AG20443 (cell line): ENCODE measurements at regions not wholly inside any gene's neighbourhood (a gene's known extent, or its start where the extent isn't known, plus 50 kb on each side); places are given as distances from the start of the nearest gene placed in this dataset.
"Not testable (repeated sequence)": the region's sequence is repeated elsewhere in the genome, so short reads cannot be mapped to it uniquely, and the experiment has no call there.

Experiments used
- DNase-seq: peaks from one replicate; pipeline ENCODE4 v3.0.0; 2012; ENCODE audit warnings: low spot score, mixed read lengths

DNA sequence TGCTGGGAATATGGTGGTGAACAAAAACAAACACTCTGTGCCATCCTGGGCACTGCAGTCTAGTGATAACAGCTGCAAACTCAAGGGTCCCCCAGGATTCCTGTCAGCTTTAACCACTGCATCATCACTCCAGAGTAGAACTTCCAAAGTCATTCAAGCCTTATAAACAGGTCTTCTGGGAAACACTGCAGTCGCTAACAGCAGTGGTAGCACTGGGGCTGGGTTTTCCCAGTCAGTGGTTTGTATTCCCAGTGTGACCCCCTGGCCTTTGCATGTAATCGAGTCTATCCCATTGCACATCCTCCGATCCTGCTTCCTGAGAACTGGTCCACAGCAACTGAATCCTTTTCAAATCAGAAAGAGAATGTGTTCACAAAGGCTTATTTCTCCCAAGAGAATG is 623.5 kb downstream of the EDEM1 start:
- DNase-seq = no peak

DNA sequence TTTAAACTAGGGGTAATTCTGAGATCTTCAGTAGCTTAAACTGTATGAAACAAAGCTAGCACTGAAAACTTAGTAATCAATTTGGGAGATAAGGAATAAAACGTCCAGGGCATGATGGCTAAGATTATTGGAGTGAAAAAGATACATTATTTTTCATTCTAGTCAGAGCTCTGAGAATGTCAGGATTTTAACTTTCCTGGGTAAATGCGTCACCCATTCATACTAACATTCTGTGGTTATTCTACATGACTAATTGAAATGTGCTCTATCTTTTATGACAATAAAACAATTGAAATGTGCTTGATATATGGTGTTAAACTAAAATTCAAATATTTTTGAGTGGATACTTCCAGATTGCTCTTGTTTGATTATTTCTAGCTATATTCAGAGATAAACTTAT is 626.0 kb downstream of the EDEM1 start:
- no peak for DNase-seq

DNA sequence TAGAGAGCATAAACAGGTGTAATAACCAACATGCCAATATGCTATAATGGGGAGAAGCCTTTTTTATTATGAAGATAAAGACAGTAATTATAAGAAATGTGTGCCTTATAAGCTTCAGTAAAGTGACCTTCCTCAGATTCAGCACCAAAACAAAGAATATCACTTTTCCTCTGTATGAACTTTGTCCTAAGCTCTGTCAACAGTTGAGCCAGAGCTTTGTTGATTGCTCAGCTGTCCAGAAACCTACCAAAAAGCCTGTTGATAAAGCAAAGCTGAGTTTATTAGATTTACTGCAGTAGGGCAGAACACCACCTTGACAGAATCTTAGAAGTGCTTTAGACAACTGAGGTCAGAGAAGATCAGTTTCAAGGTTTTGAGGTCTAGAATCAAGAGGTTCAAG is 635.3 kb downstream of the EDEM1 start:
- no peak for DNase-seq

DNA sequence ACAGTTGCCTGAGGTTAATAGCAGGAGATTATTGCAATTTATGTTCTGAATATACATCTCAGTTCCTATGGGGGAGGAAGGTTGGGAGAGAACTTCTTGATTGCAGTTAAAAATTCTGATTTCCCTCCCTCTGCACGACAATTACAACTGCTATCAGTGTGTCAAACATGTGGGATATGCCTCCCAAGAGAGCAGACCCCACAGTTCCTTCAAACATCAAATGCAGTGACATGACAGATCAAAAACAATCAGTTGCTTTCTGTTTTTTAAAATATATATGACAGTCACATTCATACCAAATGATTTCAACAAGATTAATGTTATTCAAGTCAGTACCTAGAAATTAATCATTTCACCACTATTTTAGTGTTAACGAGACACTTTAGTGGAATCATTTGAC is 639.0 kb downstream of the EDEM1 start:
- DNase-seq = no peak

DNA sequence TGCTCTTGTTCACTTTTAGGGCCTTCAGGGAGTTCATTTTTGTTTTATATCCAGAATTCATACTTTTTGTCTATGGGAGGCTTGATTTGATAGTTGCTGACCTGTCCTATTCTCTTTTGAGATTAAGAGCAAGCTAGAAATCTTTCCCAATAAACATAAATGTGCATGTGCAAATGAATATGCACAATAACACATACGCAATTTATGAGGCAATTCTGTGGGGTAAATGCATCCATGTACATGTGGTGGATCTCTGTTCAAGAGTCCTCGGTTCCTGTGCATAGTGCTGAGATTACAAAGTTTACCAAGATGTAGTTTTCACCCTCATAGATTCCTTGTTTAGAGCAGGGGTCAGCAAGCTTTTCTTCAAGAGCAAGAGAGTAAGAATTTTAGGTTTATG is 640.7 kb downstream of the EDEM1 start:
- DNase-seq = no peak

DNA sequence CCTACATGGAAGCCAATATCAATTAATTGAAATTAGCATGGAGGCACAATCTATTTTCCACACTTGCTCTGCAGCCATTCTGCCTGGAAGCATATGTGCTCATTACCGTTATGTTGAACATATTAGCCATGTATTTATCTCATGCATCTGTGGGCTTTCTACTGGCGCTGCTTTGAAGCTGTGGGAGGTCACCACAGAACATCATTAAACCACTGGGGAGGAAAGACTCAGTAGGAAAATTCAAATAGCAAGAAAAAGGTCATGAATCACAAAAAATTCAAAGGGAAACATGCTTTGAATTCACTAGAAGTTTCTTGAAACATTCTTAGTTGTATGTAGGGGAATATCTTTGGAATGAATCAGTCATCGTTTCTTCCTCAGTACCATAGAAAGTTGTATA is 652.5 kb downstream of the EDEM1 start:
- no peak for DNase-seq

DNA sequence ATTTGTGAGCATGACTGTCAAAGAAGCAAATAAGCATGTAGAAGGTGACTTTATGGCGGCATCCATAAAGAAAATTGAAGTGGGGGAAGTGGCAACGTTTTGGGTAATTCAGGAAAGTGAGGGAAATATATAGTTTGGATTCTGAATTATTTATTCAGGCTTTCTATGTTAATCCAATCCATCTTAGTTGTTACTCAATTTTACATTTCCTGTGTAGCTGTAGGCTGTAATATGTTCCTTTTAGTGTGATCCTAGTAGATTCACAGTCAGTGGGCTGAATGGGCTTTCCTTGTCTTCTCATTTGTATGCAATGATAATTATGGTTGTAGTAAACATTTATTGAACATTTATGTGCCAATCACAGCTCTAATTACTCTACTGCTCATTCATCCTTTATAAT is 654.1 kb downstream of the EDEM1 start:
- DNase-seq = no peak

DNA sequence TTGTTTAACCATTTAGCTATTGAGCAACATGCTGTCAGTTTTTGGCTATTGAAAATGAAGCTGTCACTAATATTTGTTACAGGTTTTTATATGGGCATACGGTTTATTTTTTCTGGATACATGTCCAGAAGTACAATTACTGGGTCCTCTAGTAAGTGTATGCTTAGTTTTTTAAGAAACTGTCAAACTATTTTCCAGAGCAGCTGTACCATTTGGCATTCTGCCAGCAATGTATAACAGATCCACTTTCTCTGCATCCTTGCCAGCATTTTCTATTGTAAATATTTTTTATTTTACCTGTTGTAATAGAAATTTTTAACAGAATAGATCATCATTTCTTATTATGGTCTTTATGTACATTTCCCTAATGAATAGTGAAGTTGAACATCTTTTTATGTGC is 658.8 kb downstream of the EDEM1 start:
- DNase-seq = no peak

DNA sequence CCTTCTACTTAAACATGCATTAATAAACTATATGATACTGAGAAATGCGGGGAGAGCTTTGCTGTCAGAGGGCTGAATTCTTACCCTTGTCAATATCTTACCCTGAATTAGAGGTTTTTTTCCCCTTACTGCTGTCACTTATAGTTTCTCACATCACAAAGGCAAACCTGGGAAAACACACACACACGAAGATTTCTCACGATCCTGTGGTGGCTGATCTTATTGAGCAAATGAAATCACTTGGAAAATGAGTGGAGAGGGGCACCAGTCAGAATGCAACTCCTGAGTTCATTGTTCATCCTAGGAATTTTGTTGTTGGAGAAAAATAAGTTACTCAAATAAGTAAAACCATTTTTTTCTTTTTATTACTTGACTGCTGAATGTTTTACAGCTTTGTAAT is 673.6 kb downstream of the EDEM1 start:
- DNase-seq = no peak

DNA sequence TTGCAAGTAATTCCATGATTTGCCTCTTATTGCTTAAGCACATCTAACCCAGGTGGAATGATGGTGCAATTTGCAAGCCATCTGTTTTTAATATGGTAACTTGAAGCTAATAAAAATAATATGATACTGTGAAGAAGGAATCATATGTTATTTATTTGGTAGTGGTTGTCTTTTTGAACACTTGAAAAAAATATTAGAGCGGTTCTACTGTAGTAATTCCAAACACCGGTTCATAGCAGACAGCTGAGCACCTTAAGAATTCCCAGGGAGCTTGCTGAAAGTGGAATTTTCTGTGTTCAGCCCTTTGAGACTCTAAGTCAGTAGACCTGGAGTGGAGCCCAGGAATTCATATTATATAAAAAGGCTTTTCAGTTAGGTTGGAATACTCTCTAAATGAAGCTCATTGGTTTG is 687.4 kb downstream of the EDEM1 start:
- DNase-seq = no peak

DNA sequence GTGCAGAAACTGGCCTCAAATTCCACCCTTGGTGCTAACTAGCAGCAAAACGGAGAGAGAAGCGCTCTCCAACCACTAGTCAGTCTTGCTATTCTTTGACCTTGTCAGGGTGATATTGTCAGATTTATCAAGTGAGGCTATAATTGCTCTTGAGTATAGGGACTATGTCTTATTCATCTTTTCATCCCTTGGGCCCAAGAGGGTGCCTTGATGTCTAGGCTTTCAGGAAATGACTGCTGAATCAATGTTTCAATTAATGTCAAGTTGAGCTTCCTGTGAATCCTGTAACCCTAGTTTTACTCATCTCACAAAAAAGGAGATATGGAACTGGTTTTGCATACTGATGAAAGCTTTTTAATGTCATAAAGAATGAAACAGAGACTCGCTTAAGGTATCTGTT is 701.3 kb downstream of the EDEM1 start:
- DNase-seq = no peak

DNA sequence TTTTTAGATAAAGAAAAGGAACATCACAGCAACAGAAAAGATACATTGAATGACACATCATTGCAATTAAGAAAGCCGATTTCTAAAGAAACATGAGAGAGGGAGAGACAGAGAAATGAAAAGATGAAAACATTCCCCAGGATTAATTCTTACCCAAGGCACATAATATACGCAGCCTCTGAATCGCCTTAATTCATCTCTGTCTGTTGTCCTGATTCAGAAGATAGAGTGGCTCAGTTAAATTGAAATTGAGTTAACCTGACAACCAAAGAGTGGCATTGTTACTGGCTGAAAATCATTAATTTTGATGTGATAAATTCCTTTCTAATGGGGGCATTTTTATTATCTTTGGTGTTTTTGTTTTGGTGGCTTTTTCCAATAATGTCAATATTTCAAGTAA is 701.9 kb downstream of the EDEM1 start:
- DNase-seq = no peak

DNA sequence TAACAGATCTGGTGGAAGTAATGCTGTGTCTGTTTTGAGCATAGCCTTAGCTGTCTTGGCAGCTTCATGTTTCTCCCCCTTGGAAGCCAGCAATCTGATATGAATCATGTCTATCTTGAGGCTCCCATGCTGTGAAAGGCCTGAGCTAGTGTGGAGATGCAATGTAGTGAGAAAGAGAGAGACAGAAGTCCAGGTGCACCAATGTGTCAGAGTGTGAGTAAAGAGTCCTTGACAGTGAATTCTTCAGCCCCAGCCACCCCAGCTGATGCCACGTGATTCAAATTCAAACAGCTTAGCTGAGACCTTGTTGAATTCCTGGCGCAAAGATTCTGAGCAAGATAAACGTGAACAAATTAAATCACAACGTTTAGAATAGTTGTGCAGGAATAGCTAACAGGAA is 704.2 kb downstream of the EDEM1 start:
- no peak for DNase-seq

DNA sequence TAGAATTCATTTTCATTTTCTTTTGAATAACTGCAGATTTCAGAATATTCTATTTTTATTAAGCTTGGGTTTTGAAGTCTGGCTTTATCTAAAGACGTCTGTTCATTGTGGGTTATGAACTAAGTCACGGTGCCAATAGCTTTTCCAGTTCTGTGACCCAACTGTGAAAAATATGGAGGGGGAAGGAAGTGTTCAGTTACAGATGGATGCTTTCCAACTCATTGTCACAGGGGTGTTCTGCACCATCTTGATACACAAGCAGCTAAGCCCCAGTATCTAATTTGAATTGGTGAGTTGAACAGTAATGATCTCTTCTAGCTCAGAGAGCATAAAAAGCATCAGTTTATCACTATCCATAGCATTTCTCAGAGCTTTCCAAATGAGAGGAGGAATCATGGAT is 710.6 kb downstream of the EDEM1 start:
- no peak for DNase-seq

DNA sequence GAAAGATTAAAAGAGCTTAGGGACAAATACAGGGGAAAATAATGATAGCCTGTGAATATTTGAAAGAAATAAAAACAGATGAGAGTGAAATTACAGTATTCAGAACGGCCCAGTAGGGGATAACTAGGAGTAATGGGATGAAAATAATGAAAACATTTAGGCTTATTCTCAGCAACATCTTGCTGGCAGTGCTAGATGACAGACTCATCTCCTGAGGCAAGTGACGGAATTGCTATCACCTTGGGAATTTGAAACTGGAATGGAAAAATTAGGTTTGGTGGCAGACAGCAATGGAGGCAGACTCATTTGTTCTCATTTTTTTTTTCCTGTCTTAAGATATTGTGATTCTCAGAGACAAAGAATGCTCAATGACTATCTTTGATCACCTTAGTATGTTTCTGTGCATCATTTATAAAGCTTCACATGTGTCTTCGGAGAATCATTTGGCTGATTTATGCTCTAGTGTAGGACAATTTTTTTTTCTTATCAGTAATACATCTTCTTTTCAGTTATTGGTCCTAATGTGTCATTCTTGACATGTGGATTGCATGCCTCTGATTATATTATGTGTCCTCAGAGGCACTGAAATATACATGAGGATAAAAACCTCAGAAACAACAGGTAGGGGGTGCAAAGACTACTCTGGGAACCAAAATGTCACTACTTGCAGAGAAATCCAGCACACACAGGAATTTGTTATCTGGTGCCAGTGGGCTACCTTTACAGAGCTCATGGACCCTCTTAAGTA is 711.7 kb downstream of the EDEM1 start:
- DNase-seq = no peak

DNA sequence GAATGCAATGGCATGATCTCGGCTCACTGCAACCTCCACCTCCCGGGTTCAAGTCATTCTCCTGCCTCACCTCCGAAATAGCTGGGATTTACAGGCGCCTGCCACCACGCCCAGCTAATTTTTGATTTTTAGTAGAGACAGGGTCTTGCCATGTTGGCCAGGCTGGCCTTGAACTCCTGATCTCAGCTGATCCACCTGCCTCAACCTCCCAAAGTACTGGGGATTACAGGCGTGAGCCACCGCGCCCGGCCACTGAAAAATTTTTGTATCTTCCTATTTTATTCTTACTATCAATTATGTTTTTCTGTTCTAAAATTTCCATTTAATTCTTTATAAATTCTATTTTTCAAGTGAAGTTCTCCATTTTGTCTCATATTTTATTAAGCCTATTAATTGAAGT is 730.4 kb downstream of the EDEM1 start:
- DNase-seq = no peak

DNA sequence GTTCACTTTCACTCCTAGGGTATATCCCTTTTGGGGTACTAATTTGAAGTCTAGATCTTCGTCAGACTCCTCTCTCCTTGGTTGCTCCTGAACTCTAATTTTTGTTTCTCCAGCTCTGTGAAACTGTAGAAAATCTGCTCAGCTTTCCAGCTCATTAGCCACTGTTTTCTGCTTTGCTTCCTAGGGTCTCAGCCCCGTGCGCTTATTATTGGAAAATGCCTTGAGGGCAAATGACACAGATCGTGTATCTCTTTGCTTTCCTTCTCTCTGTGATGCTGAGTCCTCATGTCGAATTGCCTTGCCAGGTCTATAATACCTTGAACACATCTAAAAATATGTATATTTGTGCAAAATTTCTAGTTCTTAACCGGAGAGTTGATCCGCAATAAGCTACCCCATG is 731.1 kb downstream of the EDEM1 start:
- DNase-seq = no peak

DNA sequence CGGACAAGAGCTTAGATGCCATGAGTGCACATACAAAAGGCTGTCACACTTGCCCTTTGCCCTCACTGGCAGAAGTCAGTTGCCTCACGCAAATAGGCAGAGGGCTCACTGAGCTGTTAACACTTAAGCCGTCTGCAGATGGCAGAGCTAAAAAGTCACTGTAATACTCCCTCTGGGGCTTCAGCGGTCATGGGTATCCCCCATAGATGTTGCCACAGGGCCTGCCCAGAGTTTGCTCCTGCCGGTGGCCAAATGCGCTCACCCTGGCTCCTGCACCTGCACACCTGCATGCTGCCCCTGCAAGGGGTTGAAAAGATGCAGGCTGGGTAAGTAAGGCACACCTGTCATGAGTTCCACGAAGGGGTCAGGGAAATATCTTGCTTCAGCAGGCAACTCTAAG is 741.5 kb downstream of the EDEM1 start:
- no peak for DNase-seq

DNA sequence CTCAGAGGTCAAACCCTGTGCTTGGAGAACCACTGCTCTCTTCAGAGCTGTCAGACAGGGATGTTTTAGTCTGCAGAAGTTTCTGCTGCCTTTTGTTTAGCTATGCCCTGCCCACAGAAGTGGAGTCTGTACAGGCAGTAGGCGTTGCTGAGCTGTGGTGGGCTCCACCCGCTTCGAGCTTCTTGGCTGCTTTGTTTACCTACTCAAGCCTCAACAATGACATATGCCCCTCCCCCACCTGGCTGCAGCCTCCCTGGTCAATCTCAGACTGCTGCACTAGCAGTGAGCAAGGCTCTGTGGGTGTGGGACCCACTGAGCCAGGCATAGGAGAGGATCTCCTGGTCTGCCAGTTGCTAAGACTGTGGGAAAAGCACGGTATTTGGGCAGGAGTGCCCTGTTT is 756.6 kb downstream of the EDEM1 start:
- not testable (repeated sequence) for DNase-seq

DNA sequence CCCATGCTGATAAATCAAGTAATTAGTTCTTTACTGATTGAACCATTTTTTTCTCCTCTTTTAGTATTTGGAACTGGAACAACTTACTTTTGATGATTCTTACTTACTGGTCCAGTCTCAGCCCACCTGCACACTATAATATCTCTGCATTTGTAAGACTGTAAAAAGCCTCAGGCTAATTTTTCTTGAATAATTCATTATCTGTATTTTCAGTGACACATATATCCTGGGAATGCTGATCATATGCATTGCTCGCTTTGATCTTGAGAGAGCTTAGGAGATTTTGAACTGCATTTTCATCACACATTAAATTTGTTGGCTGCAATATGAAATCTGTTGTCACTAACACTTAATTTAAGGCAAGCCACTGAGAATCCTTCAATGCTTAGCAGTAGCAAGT is 760.6 kb downstream of the EDEM1 start:
- no peak for DNase-seq

DNA sequence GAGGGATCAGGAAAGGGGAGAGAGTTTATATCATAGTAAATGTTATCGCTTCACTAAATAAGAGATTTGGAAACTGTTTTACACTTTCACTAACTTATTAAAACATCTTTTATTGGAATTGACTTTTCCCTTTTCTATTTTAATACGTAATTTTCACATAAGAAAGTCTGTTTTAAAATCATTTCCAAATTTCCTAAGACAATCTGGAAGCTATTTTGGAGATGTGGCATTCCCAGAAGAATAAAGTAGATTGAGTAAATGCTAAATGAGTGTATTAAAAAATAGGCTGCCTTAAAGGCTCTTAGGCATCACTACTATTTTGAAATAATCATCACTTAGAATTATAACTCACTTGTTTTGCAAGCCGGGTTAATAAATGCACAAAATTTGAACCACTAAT is 763.5 kb downstream of the EDEM1 start:
- no peak for DNase-seq

DNA sequence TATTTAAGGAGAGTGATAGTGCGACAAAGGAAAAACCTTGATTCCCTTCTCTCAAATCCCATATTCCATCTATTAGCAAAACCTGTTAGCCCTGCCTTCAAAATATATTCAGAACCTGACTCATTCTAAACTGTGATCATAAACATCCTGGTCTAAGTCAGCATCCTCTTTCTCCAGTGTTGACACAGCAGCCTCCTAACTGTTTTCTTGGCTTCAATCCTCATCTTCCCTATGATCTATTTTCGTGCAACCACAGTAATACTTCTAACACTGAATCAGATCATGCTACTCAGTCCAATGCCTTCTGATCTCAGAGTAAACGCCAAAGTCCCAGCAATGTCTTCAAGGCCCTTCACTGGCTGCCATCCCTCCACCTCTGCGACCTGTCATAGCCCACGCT is 785.1 kb downstream of the EDEM1 start:
- DNase-seq = no peak

DNA sequence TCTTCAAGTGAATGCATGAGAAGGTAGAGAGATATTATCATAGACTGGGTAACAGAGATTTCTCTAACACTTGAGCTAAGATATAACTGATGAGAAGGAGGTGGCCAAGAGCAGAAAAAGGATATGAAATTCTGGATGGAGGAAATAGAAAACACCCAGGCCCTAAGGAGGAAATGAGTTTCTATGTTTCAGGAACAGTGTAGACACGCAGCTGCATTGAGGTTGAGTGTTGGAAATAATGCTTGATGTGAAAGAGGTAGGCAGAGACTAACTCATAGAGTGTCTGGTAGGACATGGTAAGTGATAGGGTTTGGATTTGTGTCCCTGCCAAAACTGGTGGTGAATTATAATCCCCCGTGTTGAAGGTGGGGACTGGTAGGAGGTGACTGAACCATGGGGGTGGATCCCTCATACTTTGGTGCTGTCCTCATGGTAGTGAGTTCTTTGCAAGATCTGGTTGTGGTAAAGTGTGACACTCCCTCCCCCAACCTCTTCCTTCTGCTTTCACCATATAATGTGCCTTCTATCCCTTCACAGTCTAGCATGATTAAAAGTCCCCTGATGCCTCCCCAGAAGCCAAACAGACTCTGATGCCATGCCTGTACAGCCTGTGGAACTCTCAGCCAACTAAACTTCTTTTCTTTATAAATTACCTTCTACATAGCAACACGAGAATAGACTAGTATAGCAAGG is 787.3 kb downstream of the EDEM1 start:
- DNase-seq = no peak

DNA sequence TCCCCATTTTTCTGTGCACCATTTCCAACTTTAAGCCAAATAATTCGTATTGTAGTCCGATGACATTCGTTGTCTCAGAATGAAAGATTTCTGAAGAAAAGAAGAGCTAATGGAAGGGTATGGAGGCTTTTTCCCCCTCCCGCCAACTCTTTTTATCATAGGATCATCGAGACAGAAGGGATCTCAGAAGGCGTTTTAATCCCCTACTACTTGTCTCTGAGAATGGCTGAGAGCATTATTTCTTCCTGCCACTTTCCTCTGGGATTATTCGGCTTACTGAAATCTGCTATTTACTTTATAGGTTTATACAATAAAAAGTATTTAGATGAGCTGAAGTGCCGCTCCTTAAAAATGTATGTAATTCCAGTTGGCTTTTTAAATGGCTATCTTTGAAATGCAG is 789.8 kb downstream of the EDEM1 start:
- no peak for DNase-seq
